GM23338 (cell line): ENCODE measurements at regions not wholly inside any gene's neighbourhood (a gene's known extent, or its start where the extent isn't known, plus 50 kb on each side); places are given as distances from the start of the nearest gene placed in this dataset.
"Not testable (repeated sequence)": the region's sequence is repeated elsewhere in the genome, so short reads cannot be mapped to it uniquely, and the experiment has no call there.

Experiments used
- ATAC-seq: fragments of 200-7000 bp; cut with Tn5 transposase; 3 replicates; pipeline ENCODE4 v1.9.1; 2020
- DNase-seq: peaks from one replicate; pipeline ENCODE4 v3.0.0-alpha.2; 2015; ENCODE audit warnings: low spot score
- H2AFZ ChIP-seq: fragments of 200-600 bp; sonication (generic); 2 replicates; pipeline ENCODE4 v1.8.0; 2016; ENCODE audit warnings: antibody characterized with exemption, mild to moderate bottlenecking, moderate library complexity
- H3F3A ChIP-seq: fragments of 200-600 bp; sonication (generic); replicated peaks from 2 replicates; pipeline ENCODE4 v1.8.0; 2017; ENCODE audit warnings: antibody characterized with exemption, mixed run types, low read depth
- H3K27ac ChIP-seq: fragments of 200-600 bp; sonication (generic); 2 replicates; pipeline ENCODE4 v1.6.1; 2016; ENCODE audit warnings: low read depth
- H3K27me3 ChIP-seq: fragments of 200-600 bp; sonication (generic); 2 replicates; pipeline ENCODE4 v1.8.0; 2016; ENCODE audit warnings: mild to moderate bottlenecking, mixed run types, moderate library complexity; ENCODE audit not compliant: insufficient read depth
- H3K36me3 ChIP-seq: fragments of 200-600 bp; sonication (generic); 2 replicates; pipeline ENCODE4 v1.8.0; 2016; ENCODE audit warnings: mild to moderate bottlenecking; ENCODE audit not compliant: insufficient read depth
- H3K4me1 ChIP-seq: fragments of 200-600 bp; sonication (generic); 2 replicates; pipeline ENCODE4 v1.8.0; 2016; ENCODE audit warnings: mild to moderate bottlenecking, moderate library complexity; ENCODE audit not compliant: insufficient read depth
- H3K4me2 ChIP-seq: fragments of 200-600 bp; sonication (generic); 2 replicates; pipeline ENCODE4 v1.7.1; 2017; ENCODE audit warnings: mixed run types
- H3K4me3 ChIP-seq: fragments of 200-600 bp; sonication (generic); 2 replicates; pipeline ENCODE4 v1.6.1; 2016; ENCODE audit warnings: mixed run types
- H3K79me2 ChIP-seq: fragments of 200-600 bp; sonication (generic); replicated peaks from 2 replicates; pipeline ENCODE4 v1.8.0; 2017; ENCODE audit warnings: mild to moderate bottlenecking; ENCODE audit not compliant: insufficient read depth
- H3K9me2 ChIP-seq: fragments of 200-600 bp; sonication (generic); 2 replicates; pipeline ENCODE4 v1.8.0; 2017; ENCODE audit not compliant: insufficient read depth
- H4K20me1 ChIP-seq: fragments of 200-600 bp; sonication (generic); replicated peaks from 2 replicates; pipeline ENCODE4 v1.8.0; 2017; ENCODE audit warnings: mild to moderate bottlenecking; ENCODE audit not compliant: insufficient read depth
- H3K27ac Mint-ChIP-seq: 2 replicates; pipeline ENCODE4 v1.8.0; 2020; ENCODE audit warnings: inconsistent platforms, mild to moderate bottlenecking, moderate library complexity, mixed read lengths
- H3K27me3 Mint-ChIP-seq: 3 replicates; pipeline ENCODE4 v1.8.0; 2022; ENCODE audit warnings: low read depth, mild to moderate bottlenecking, moderate library complexity, mixed read lengths, inconsistent platforms; ENCODE audit not compliant: insufficient read depth, poor library complexity
- H3K36me3 Mint-ChIP-seq: 3 replicates; pipeline ENCODE4 v1.8.0; 2021; ENCODE audit warnings: low read depth, mild to moderate bottlenecking, inconsistent platforms, moderate library complexity, mixed read lengths
- H3K4me1 Mint-ChIP-seq: 3 replicates; pipeline ENCODE4 v1.8.0; 2020; ENCODE audit warnings: mild to moderate bottlenecking, inconsistent platforms, mixed read lengths
- H3K4me3 Mint-ChIP-seq: 3 replicates; pipeline ENCODE4 v1.8.0; 2021; ENCODE audit warnings: moderate library complexity, mild to moderate bottlenecking, inconsistent platforms, mixed read lengths
- H3K9me3 Mint-ChIP-seq: 3 replicates; pipeline ENCODE4 v1.8.0; 2020; ENCODE audit warnings: moderate library complexity, mild to moderate bottlenecking, inconsistent platforms, mixed read lengths
- CREB1 ChIP-seq: fragments of 250-450 bp; sonication (Bioruptor Pico); IDR thresholded peaks from 2 replicates; pipeline ENCODE4 v1.5.0; 2020; ENCODE audit warnings: low read depth, mild to moderate bottlenecking, moderate library complexity
- EZH2 ChIP-seq: fragments of 200-600 bp; sonication (generic); IDR thresholded peaks from one replicate; pipeline ENCODE4 v1.8.0; 2017; ENCODE audit warnings: antibody characterized with exemption, mild to moderate bottlenecking, low read depth; ENCODE audit not compliant: unreplicated experiment
- EZH2phosphoT487 ChIP-seq: fragments of 200-600 bp; sonication (generic); IDR thresholded peaks from one replicate; pipeline ENCODE4 v1.8.1; 2018; ENCODE audit warnings: antibody characterized with exemption; ENCODE audit not compliant: unreplicated experiment
- JUNB ChIP-seq: IDR thresholded peaks from one replicate; pipeline ENCODE4 v1.6.1; 2016; ENCODE audit warnings: antibody characterized with exemption; ENCODE audit not compliant: unreplicated experiment
- NANOG ChIP-seq: IDR thresholded peaks from 2 replicates; pipeline ENCODE4 v1.6.1; 2016; ENCODE audit warnings: antibody characterized with exemption, borderline replicate concordance
- POLR2AphosphoS5 ChIP-seq: IDR thresholded peaks from 2 replicates; pipeline ENCODE4 v1.6.1; 2016; ENCODE audit warnings: antibody characterized with exemption, low read depth
- STAT1 ChIP-seq: IDR thresholded peaks from one replicate; pipeline ENCODE4 v1.6.1; 2016; ENCODE audit warnings: antibody characterized with exemption; ENCODE audit not compliant: unreplicated experiment
- ZNF114 ChIP-seq: fragments of 250-450 bp; sonication (Bioruptor Pico); IDR thresholded peaks from 2 replicates; pipeline ENCODE4 v1.5.0; 2020; ENCODE audit warnings: mild to moderate bottlenecking, moderate library complexity
- ZNF331 ChIP-seq: fragments of 250-450 bp; sonication (Bioruptor Pico); IDR thresholded peaks from 2 replicates; pipeline ENCODE4 v1.5.0; 2020; ENCODE audit warnings: low read depth, mild to moderate bottlenecking, moderate library complexity
- TF ChIP-seq, protein P1 (sequence below), 2 experiments: fragments of 200-600 bp in 1 of 2; sonication (generic) in 1 of 2; conservative IDR thresholded peaks; 2 replicates each; pipeline versions ENCODE4 v1.5.1 to v1.6.1; 2016 to 2017; ENCODE audit warnings: antibody characterized with exemption in 2 of 2, low read depth in 2 of 2, mild to moderate bottlenecking in 2 of 2, moderate library complexity in 1 of 2
- TF ChIP-seq, protein P2 (sequence below): IDR thresholded peaks from 2 replicates; pipeline ENCODE4 v1.6.1; 2016; ENCODE audit warnings: antibody characterized with exemption
- TF ChIP-seq, protein P3 (sequence below): IDR thresholded peaks from one replicate; pipeline ENCODE4 v1.6.1; 2018; ENCODE audit warnings: antibody characterized with exemption; ENCODE audit not compliant: unreplicated experiment

DNA sequence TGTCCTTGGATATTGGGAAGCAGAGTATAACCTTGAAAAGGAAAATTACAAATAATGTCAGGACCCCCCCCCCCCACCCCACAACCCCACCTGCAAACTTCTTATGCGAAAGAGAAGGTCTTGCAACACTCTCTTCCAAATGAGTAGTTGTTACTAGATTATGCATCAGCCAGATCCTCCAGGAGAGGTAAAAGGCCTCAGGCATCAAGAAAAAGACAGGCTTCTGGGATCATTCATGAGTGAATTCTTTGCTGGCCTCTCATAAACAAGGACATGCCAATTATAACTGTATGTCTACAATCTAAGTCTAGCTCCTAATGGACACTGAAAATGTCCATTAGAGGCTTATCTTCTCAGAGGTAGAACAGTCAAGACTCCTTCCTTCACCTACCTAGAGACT is 1443.3 kb downstream of the RAPGEF2 start (continued):
- TF ChIP-seq JUNB, result no peak
- TF ChIP-seq STAT1, result no peak
- TF ChIP-seq, protein P1, sequence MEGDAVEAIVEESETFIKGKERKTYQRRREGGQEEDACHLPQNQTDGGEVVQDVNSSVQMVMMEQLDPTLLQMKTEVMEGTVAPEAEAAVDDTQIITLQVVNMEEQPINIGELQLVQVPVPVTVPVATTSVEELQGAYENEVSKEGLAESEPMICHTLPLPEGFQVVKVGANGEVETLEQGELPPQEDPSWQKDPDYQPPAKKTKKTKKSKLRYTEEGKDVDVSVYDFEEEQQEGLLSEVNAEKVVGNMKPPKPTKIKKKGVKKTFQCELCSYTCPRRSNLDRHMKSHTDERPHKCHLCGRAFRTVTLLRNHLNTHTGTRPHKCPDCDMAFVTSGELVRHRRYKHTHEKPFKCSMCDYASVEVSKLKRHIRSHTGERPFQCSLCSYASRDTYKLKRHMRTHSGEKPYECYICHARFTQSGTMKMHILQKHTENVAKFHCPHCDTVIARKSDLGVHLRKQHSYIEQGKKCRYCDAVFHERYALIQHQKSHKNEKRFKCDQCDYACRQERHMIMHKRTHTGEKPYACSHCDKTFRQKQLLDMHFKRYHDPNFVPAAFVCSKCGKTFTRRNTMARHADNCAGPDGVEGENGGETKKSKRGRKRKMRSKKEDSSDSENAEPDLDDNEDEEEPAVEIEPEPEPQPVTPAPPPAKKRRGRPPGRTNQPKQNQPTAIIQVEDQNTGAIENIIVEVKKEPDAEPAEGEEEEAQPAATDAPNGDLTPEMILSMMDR (conservative IDR thresholded peaks at IDR 0.05; ENCODE audit: low read depth in 2 of 2), result no peak
- no peak for TF ChIP-seq NANOG
- no peak for TF ChIP-seq EZH2
- no peak for TF ChIP-seq CREB1 (CRISPR knock-in tag)
- TF ChIP-seq, protein P2, sequence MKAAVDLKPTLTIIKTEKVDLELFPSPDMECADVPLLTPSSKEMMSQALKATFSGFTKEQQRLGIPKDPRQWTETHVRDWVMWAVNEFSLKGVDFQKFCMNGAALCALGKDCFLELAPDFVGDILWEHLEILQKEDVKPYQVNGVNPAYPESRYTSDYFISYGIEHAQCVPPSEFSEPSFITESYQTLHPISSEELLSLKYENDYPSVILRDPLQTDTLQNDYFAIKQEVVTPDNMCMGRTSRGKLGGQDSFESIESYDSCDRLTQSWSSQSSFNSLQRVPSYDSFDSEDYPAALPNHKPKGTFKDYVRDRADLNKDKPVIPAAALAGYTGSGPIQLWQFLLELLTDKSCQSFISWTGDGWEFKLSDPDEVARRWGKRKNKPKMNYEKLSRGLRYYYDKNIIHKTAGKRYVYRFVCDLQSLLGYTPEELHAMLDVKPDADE, result no peak
- TF ChIP-seq EZH2phosphoT487, result no peak
- TF ChIP-seq POLR2AphosphoS5, result no peak
- no peak for TF ChIP-seq ZNF331
- no peak for TF ChIP-seq ZNF114 (CRISPR knock-in tag)
- TF ChIP-seq, protein P3, sequence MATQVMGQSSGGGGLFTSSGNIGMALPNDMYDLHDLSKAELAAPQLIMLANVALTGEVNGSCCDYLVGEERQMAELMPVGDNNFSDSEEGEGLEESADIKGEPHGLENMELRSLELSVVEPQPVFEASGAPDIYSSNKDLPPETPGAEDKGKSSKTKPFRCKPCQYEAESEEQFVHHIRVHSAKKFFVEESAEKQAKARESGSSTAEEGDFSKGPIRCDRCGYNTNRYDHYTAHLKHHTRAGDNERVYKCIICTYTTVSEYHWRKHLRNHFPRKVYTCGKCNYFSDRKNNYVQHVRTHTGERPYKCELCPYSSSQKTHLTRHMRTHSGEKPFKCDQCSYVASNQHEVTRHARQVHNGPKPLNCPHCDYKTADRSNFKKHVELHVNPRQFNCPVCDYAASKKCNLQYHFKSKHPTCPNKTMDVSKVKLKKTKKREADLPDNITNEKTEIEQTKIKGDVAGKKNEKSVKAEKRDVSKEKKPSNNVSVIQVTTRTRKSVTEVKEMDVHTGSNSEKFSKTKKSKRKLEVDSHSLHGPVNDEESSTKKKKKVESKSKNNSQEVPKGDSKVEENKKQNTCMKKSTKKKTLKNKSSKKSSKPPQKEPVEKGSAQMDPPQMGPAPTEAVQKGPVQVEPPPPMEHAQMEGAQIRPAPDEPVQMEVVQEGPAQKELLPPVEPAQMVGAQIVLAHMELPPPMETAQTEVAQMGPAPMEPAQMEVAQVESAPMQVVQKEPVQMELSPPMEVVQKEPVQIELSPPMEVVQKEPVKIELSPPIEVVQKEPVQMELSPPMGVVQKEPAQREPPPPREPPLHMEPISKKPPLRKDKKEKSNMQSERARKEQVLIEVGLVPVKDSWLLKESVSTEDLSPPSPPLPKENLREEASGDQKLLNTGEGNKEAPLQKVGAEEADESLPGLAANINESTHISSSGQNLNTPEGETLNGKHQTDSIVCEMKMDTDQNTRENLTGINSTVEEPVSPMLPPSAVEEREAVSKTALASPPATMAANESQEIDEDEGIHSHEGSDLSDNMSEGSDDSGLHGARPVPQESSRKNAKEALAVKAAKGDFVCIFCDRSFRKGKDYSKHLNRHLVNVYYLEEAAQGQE, result no peak

GRCh38 chr4:160549951-160550519 is 1447.2 kb downstream of the RAPGEF2 start:
- ATAC-seq, result not testable (repeated sequence)
- H3K36me3 Mint-ChIP-seq, result peaks cover 22% of the 10 kb centered on the region; the same call in 2 of the 3 replicates

More at GRCh38 chr4:160549951-160550519, 1447.2 kb downstream of the RAPGEF2 start:
- H3F3A ChIP-seq, H3K27me3 Mint-ChIP-seq, H3K27ac Mint-ChIP-seq, H2AFZ ChIP-seq, DNase-seq, H3K4me2 ChIP-seq, H3K27me3 ChIP-seq, H3K27ac ChIP-seq, H3K79me2 ChIP-seq, H3K4me3 ChIP-seq, H4K20me1 ChIP-seq, H3K4me1 ChIP-seq, H3K9me2 ChIP-seq, H3K36me3 ChIP-seq, H3K4me3 Mint-ChIP-seq, H3K4me1 Mint-ChIP-seq: not testable (repeated sequence)
- H3K9me3 Mint-ChIP-seq, result peaks cover 26% of the 10 kb centered on the region
